DND-41 (cell line): ENCODE measurements at regions not wholly inside any gene's neighbourhood (a gene's known extent, or its start where the extent isn't known, plus 50 kb on each side); places are given as distances from the start of the nearest gene placed in this dataset.
A peak's percentile ranks its signal among the peaks of the same experiment; 100 is the strongest.
"Not testable (repeated sequence)": the region's sequence is repeated elsewhere in the genome, so short reads cannot be mapped to it uniquely, and the experiment has no call there.

Experiments used
- ATAC-seq: fragments of 200-7000 bp; cut with Tn5 transposase; 3 replicates; pipeline ENCODE4 v1.9.1; 2021; ENCODE audit warnings: low read depth; ENCODE audit not compliant: insufficient read depth
- DNase-seq: peaks from one replicate; pipeline ENCODE4 v3.0.0-alpha.2; 2020
- H2AFZ ChIP-seq: 2 replicates; pipeline ENCODE4 v1.6.0; 2012; ENCODE audit warnings: low read depth, low read length
- H3K27ac ChIP-seq: 2 replicates; pipeline ENCODE4 v1.5.1; 2012; ENCODE audit warnings: low read length, inconsistent platforms
- H3K27me3 ChIP-seq: fragments of 200-600 bp; sonication (generic); 2 replicates; pipeline ENCODE4 v1.6.0; 2012; ENCODE audit warnings: low read length, mild to moderate bottlenecking, inconsistent platforms; ENCODE audit not compliant: insufficient read depth, poor library complexity
- H3K36me3 ChIP-seq: 2 replicates; pipeline ENCODE4 v1.5.1; 2012; ENCODE audit warnings: low read length, inconsistent platforms; ENCODE audit not compliant: insufficient read depth
- H3K4me1 ChIP-seq: 2 replicates; pipeline ENCODE4 v1.5.1; 2012; ENCODE audit warnings: mild to moderate bottlenecking, low read length; ENCODE audit not compliant: insufficient read depth
- H3K4me2 ChIP-seq: 2 replicates; pipeline ENCODE4 v1.6.0; 2012; ENCODE audit warnings: mild to moderate bottlenecking, moderate library complexity, low read length, inconsistent platforms; ENCODE audit not compliant: insufficient read depth
- H3K4me3 ChIP-seq, 2 experiments: fragments of 200-600 bp in 1 of 2; shearing (Covaris generic) in 1 of 2; 2 replicates each; pipeline ENCODE4 v1.5.1; 2012 to 2016; ENCODE audit warnings: inconsistent platforms in 2 of 2, low read length in 2 of 2, mild to moderate bottlenecking in 2 of 2, low read depth in 1 of 2, moderate library complexity in 1 of 2
- H3K79me2 ChIP-seq: 2 replicates; pipeline ENCODE4 v1.6.0; 2012; ENCODE audit warnings: low read length, inconsistent platforms; ENCODE audit not compliant: insufficient read depth
- H3K9ac ChIP-seq: 2 replicates; pipeline ENCODE4 v1.6.0; 2012; ENCODE audit warnings: low read depth, mild to moderate bottlenecking, inconsistent platforms, low read length, moderate library complexity
- H3K9me3 ChIP-seq: 2 replicates; pipeline ENCODE4 v1.5.1; 2012; ENCODE audit warnings: low read length, moderate library complexity, mild to moderate bottlenecking, inconsistent platforms; ENCODE audit not compliant: insufficient read depth, severe bottlenecking
- H4K20me1 ChIP-seq: 2 replicates; pipeline ENCODE4 v1.6.0; 2012; ENCODE audit warnings: low read length; ENCODE audit not compliant: insufficient read depth
- CTCF ChIP-seq: IDR thresholded peaks from 2 replicates; pipeline ENCODE4 v1.5.1; 2012; ENCODE audit warnings: borderline replicate concordance, low read length, moderate library complexity, mild to moderate bottlenecking; ENCODE audit not compliant: poor library complexity, severe bottlenecking; ENCODE audit errors: extremely low read depth
- EZH2 ChIP-seq: IDR thresholded peaks from 3 replicates; pipeline ENCODE4 v1.6.1; 2012; ENCODE audit warnings: borderline replicate concordance, low read depth, mild to moderate bottlenecking, moderate library complexity, low read length, inconsistent platforms; ENCODE audit not compliant: severe bottlenecking

GRCh38 chr3:99562138-99562537 lies 76.3 kb upstream of the COL8A1 start:
- TF ChIP-seq EZH2 = no peak
- TF ChIP-seq CTCF = no peak
- Histone ChIP-seq H3K9ac (no peak overlapping the region), H3K9me3 (no peaks in the 10 kb centered on the region), H4K20me1 (no peaks in the 10 kb centered on the region), H3K79me2 (no peaks in the 10 kb centered on the region), H3K27me3 (no peaks in the 10 kb centered on the region), H2AFZ (no peak overlapping the region), H3K4me3 (no peak overlapping the region), H3K36me3 (no peaks in the 10 kb centered on the region), H3K27ac (no peak overlapping the region), H3K4me2 (no peak overlapping the region), H3K4me1 (no peaks in the 10 kb centered on the region)
- ATAC-seq (no peak), DNase-seq (peak; percentile 5)

- Histone ChIP-seq H3K79me2 (no peaks in the 10 kb centered on the region), H3K4me3 (no peak overlapping the region), H3K9ac (no peak overlapping the region), H3K36me3 (no peaks in the 10 kb centered on the region), H3K4me2 (no peak overlapping the region), H3K27ac (no peak overlapping the region), H3K9me3 (no peaks in the 10 kb centered on the region), H3K27me3 (no peaks in the 10 kb centered on the region), H4K20me1 (no peaks in the 10 kb centered on the region), H2AFZ (no peak overlapping the region), H3K4me1 (no peaks in the 10 kb centered on the region)
- ATAC-seq = no peak
- TF ChIP-seq CTCF (no peak), EZH2 (no peak)
- no peak for DNase-seq
Observed at GRCh38 chr3:99561056-99561455, 77.3 kb upstream of the COL8A1 start.

GRCh38 chr3:99559196-99559595 lies 79.2 kb upstream of the COL8A1 start:
- Histone ChIP-seq H3K79me2 (no peaks in the 10 kb centered on the region), H3K4me1 (no peaks in the 10 kb centered on the region), H3K27me3 (no peaks in the 10 kb centered on the region), H3K9me3 (no peaks in the 10 kb centered on the region), H3K27ac (no peak overlapping the region), H4K20me1 (no peaks in the 10 kb centered on the region), H3K4me3 (no peak overlapping the region), H2AFZ (no peak overlapping the region), H3K4me2 (no peak overlapping the region), H3K36me3 (no peaks in the 10 kb centered on the region), H3K9ac (no peak overlapping the region)
- DNase-seq (no peak), ATAC-seq (no peak)
- TF ChIP-seq EZH2 (no peak), CTCF (no peak)

GRCh38 chr3:99555885-99556284 lies 82.5 kb upstream of the COL8A1 start:
- not testable (repeated sequence) for H3K9me3 ChIP-seq, H3K27ac ChIP-seq, H4K20me1 ChIP-seq, H3K79me2 ChIP-seq, H3K36me3 ChIP-seq, H3K4me2 ChIP-seq, H3K4me1 ChIP-seq, H3K27me3 ChIP-seq, ATAC-seq, DNase-seq, H2AFZ ChIP-seq, H3K9ac ChIP-seq, H3K4me3 ChIP-seq
